ENCODE measurements at regions not wholly inside any gene's neighbourhood (a gene's known extent, or its start where the extent isn't known, plus 50 kb on each side); places are given as distances from the start of the nearest gene placed in this dataset.
"Not testable (repeated sequence)": the region's sequence is repeated elsewhere in the genome, so short reads cannot be mapped to it uniquely, and the experiment has no call there.

DNA sequence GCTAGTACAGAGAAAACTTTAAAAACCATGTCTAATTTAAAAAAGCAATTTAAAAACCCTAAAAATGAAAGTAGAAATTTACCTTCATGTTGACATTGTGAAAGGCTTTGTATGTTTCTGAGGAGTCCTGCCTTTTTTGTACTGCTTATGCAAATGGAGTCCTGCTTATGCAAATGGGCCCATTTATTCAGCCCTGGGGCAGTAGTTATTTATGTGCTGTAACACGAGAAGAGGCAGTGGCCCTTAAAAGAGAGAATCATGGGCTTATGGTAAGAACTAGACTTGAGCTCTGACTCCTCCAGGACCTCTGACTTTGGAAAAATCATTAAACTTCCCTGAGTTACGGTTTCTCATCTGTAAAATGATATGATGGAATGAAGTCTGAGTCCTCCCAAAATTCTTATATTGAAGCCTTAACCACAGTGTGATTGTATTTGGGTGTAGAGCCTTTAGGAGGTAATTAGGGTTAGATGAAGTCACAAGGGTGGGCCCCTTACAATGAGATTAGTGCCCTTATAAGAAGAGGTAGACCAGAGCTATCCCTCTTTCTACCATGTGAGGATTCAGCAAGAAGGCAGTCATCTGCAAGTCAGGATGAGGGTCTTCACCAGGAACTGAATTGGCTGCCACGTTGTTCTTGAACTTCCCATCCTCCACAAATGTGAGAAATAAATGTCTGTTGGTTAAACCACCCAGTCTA, 447.8 kb upstream of the CD180 start:
- H3K27ac ChIP-seq, result peak overlapping the region in 1 of 21 experiments; percentile 7
- no peak overlapping the region for H3K4me3 ChIP-seq

DNA sequence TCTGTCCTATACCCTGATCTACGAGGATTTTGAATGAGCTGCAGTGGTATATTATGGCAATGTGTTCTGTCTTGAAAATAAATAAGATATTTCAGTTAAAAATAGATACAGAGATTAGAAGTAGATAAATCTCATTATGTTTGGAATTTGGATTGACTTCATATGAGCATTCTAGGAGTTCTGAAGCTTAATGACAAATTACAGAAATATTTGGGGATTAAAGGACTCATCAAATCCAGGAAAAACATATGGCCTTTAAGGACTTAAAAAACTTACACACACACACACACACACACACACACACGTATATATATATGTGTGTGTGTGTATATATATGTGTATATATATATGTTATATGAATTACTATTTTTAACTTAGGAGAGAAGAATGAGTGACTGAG, 446.9 kb upstream of the CD180 start:
- Histone ChIP-seq H3K27ac (peak overlapping the region in 1 of 21 experiments; percentile 43), H3K4me3 (no peak overlapping the region)

DNA sequence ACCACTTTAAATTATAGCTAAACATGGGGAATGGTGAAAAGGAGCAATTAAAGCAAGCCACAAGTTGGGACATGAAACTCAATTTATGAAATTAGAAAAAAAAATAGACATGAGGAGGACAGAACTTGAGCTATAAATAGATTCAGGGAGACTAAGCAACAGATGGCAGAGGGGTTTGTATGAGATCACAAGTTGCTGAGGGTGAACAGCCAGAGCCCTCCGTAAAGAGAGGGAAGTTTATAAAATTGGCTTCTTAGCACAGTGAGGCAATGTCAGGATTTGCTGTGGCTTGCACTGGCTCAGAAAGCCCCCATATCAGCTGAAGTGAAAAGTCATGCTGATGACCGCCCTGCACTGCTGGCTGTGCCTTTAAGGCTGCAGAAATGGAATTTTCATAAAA, 443.4 kb upstream of the CD180 start:
- Histone ChIP-seq H3K4me3 (no peak overlapping the region), H3K27ac (peak overlapping the region in 7 of 21 experiments; percentile 6 to 71 (median 37))

DNA sequence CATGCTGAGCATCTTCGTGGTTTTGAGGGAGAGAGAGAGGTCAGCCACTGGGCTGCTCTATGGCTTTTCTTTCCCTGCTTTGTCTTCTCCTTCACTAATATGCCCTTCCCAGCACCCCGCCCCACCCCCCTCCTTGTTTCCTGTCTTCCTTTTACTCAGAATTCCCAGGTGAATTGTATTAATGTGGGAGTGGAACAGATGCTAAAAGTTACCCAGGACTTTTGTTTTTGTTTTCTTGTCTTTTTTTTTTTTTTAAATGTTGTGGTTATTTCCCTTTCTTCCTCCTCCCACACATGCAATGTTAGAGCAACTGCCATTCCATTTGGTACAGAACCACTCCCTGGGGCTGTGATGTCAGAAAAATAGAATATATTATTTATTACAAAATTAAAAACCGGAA, 442.7 kb upstream of the CD180 start:
- Histone ChIP-seq H3K4me3 (no peak overlapping the region), H3K27ac (peak overlapping the region in 5 of 21 experiments; percentile 37 to 71 (median 59))

DNA sequence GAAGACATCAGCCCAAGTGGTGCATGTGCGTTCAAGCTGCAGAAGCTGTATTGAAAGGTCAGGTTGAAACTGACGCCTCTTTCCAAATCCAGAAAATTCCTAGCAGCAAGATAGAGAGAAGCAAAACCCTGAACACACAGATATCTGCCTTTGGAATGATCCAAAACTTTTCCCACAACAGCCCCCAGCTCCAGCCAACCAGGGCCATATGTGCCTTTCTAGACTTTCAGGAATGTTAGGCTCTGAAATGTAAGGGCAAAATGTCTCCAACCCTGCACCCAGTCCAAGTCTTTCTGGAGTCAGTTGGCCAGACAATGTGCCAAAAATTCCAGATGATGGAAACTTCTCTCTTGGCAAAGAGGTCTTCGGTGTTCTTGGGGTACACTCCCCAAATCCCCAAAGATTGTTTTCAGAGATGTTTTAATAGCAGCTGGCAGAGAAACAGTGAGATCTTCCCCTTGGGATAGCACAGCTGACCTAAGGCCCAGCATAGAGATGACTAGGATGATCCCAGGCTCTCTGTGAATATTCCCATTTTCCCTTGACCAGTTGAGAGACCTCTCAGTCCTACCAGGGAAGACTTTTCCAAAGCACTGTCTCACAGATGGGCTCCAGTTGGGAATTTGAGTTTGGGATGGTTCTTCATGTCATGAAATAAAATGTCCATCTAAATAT, 440.4 kb upstream of the CD180 start:
- H3K27ac ChIP-seq, result no peak overlapping the region

DNA sequence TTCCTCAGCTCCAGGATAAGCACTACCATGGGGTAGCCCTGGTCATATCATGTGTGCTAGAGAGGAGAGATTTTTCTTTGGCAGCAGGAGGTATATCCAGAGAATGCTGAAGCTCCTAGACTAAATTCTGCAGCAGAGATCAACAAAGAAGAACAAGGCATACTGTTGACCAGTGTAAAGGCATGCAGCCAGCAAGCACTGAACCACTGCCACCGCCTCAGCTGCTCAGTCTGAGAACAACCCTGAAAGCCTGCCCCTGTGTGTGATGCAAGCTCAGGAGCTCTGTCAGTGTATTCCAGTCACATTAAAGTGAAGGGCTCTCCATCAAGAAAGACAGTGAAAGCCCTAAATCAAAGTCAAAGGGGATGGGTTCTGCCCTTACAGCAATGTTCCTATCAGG, 439.5 kb upstream of the CD180 start:
- no peak overlapping the region for H3K4me3 ChIP-seq
- H3K27ac ChIP-seq, result no peak overlapping the region

More for the DNA sequence above, 440.4 kb upstream of the CD180 start:
- H3K4me3 ChIP-seq, result no peak overlapping the region

DNA sequence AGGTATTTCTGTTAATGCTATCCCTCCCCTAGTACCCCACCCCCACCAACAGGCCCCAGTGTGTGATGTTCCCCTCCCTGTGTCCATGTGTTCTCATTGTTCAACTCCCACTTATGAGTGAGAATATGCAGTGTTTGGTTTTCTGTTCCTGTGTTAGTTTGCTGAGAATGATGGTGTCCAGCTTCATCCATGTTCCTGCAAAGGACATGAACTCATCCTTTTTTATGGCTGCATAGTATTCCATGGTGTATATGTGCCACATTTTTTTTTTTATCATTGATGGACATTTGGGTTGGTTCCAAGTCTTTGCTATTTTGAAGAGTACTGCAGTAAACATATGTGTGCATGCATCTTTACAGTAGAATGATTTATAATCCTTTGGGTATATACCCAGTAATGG, 430.5 kb upstream of the CD180 start:
- not testable (repeated sequence) for H3K4me3 ChIP-seq, H3K27ac ChIP-seq

DNA sequence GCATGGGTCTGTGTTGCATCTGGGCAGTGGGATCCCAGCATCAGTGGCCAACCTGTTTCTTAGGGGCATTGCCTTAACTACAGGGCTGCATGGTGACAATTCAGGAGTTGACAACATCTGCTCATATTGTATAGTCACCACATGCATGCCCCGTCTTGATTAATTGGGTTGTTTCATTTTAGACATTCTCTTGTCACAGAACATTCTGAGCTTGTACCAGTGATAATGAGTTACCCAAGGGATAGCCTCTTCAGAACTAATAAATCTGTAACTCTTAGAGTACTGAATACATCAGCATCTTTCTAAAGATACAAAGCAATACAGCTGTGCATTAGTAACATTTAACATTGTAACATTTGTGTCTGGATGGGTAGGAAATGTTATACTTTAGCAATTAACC, 426.5 kb upstream of the CD180 start:
- H3K27ac ChIP-seq, result no peak overlapping the region
- H3K4me3 ChIP-seq, result no peak overlapping the region

DNA sequence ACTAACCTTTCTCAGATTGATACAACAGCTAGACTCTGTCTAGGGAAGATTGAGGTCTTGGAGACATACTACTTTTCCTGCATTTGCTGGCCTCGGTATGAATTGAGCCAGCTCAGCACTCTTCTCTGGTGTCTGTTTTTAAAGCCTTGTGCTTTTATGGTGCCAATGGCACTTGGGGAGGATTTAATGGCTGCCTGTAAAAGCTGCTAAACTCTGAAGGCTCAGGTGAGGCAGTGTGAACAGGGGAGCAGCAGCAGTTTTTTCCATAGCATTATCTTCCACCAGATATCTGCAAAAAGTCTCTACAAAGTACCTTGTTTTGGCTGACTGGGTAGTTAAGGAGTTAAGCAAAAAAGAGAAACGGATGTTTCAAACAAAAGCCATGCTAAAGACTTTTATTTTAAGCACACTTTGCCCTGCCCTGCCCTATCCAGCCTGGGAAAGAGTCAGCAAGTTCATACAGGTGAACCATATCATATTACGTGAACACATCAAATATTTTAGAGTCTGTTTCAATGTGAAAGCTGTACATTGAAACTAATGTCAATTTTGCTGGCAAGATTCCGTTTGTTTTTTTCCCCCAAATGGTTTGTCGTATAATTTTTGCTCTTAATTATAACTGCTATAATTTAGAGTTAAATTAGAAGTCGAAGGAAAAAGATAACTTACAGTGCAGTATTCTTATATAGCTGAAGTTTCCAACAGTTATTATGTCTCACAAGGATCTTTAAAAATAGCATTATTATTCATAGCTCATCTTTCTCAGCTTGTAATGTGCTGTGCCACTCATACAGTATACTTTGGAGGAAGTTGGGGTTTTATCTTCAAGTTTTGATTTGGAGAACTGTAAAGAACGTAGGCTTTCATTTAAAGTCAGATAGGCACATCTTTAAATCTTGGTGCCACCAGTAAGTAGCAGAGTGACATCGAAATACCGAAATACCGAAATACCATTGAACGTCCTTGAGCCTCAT, 424.1 kb upstream of the CD180 start:
- no peak overlapping the region for H3K27ac ChIP-seq

DNA sequence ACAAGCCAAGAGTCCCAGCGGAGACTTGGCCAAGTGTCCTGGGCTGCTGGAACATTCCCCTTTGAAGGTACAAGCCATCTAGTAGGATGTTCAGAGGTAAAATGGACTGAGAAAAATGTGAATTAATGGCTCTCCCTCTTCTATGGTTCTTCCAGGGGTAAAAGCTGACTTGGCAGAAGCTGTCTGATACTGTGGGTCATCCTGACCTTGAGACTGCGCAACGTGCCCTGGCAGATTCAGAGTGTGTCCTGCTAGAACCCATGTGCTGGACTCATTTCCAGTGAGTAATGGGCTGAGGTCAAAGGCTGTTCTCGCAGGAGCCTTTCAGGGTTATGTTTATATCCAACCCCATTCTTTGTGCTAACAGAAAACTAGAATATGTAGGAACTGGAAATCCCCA, 423.0 kb upstream of the CD180 start:
- no peak overlapping the region for H3K27ac ChIP-seq
- no peak overlapping the region for H3K4me3 ChIP-seq

More for the DNA sequence above, 424.1 kb upstream of the CD180 start:
- no peak overlapping the region for H3K4me3 ChIP-seq

DNA sequence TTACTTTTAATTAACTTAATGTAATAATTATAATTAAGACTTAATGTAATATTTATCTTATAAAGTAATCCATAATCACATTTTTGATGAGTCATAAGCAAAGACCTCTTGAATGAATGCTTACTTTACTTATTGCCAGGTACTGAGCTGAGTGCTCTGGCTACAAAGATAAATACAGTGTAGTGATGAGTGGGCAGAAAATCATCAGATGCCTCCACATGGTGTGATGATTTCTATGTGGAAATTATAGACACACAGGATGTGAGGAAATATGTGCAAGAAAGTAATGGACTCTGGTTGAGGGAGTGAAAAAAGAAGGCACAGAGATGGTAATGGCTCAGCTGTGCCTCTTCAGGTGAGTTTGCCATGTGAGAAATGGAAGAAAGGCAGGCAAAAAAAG, 422.6 kb upstream of the CD180 start:
- Histone ChIP-seq H3K27ac (no peak overlapping the region), H3K4me3 (no peak overlapping the region)

DNA sequence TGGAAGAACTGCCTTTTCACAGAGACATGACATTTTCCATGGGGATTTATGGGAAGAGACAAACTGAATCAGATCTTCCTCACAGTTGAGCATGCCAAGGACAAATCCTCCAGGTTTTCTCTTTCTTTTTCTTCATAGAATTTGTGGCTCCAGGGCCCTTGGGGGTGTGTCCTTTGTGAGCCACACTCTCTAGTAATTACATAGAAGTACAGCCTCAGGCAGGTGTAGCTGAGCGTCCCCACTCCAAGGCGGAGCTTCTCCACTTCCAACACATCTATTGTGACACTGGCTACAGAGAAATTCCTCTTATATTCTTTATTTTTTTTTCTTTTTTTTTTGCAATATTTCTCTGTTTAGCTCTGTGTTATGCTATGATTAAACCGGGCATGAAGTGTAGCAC, 420.5 kb upstream of the CD180 start:
- Histone ChIP-seq H3K4me3 (no peak overlapping the region), H3K27ac (no peak overlapping the region)

DNA sequence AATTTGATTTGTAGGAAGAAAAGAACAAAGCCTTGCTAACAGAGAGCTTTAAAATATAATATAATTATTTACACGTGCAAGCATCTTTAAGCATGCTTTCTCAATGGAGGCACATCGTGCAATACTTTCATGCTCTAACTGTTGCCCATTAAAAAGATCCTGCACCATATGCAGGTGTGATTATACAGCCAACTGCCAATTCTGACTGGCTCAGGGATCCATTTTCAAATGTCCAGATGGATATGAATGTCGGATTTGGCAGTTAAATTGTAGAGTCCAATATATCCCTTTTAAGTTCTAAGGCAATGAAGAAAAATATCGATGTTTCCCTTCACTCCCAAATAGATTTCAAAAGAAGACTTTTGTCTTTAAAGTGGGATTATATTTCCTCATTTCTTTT, 416.4 kb upstream of the CD180 start:
- Histone ChIP-seq H3K4me3 (no peak overlapping the region), H3K27ac (no peak overlapping the region)

DNA sequence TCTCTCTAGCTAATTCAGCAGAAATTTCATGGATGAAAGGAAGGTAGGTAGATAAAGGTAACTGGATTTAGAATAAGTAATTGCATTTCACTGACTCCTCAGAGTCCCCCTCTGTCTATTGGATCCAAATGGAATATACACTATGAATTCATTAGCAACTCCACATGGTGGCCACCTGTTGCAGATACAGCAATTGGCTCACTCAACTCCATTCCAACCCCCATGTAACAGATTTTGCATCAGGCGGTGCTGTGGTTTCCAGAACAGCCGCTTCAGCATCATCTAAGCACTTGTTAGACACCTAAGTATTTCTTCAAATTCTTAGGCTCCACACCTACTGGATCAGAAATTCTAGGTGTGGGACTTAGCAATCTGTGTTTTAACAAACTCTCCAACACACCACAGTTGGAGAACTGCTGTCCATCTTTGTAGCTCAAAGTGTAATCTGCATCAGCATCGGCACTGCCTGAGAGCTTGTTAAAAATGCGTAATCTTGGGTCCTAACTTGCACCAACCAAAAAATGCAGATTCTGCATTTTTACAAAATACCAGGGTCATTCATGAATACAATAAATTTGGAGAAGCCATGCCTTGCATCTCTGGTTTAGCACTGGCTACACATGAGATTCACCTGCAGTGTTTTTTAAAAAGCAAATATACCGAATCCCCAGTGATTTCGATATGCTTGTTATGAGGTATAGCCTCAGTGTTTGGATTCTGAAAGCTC, 413.8 kb upstream of the CD180 start:
- Histone ChIP-seq H3K27ac (no peak overlapping the region), H3K4me3 (no peak overlapping the region)

DNA sequence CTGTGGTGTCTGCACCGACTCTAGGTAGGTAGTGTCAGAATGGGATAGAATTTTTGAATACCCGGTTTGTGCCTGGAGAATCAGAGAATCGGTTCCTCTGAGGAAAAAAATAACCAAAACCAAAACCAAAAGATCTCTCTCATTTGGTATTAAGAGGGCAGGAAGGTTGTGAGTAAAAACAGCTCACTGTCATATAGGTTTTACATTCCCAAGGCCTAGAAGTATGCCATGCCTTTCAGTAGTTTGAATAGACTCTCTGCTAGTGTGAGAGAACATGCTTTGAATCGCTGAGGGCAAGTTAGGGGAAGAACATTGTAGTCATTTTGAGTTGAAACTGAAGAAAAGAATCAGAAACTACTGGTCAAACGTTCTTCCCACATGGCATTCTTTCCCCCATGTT, 411.4 kb upstream of the CD180 start:
- H3K4me3 ChIP-seq, result no peak overlapping the region
- H3K27ac ChIP-seq, result no peak overlapping the region

DNA sequence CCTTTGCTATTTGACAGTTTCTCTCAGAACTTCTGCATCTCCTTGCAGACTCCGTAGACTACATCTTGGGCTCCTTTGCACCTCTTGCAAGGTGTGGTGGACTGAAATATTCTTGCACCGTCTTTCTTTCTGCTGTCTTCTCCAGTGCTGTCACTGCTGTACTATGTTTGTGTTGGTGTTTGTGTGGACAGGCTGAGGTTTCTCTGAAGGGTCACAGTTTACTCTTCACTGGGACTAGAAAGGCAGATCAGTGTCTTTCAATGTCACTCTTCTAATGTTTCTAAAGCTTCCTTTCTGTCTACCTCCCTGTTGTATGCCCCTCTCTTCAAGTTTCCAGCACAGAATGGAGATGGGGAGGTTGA, 410.0 kb upstream of the CD180 start:
- H3K4me3 ChIP-seq, result no peak overlapping the region
- H3K27ac ChIP-seq, result no peak overlapping the region

DNA sequence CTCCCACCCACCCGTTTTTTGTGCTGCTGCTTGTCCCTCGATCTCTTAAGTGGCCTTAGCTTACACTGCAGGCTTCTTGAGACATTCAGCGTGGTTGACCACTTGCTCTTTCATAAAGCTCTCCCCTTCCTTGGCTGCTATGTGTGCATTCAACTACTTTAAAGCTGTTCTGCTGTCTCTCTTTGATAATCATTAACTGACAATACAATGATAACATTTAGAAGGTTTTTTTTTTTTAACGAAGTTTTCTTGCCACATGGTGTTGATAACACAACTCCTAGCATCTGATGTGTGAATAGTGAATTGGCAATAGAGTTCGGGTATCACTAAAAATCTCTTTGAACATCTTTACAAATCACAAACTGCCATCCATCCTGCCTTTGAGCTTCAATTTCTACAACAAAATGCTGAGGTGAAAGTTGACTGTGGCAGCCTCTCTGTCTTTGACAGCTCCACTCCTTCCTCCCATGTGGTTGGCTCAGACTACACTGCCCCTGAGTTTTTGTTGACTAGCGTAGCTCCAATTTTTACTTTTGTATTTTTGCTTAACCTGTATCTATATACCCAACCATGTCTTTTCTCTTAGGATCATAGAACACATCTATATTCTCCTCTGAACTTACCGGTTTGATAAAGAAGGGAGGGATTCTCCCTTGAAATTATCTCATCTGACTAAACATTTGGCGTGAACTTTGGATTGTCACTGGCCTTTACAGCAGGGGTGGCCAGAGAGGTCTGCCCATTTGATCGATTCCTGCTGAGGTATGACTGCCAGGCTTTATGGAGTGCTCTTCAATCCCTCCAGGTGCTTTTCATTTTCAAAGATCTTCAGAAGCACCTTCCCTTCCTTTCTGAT, 409.4 kb upstream of the CD180 start:
- H3K4me3 ChIP-seq, result no peak overlapping the region
- no peak overlapping the region for H3K27ac ChIP-seq

DNA sequence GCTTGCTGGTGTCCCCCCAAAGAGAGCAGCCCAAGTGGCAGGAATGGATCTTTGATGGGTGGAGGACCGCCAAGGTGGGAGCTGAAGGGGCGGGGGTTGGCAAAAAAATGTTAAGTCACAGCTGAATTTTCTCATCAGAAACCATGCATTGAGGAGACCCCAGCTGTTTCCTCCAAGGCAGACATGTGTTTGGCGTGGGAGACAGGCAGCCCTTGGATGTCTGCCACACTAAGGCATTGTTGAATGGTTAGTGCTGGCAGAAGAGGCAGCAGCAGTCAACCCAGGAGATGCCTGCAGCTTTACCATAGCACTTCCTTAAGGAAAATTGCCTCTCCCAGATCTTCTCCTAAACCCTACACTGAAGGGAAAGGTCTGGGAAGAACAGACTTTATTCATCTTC, 394.9 kb upstream of the CD180 start:
- Histone ChIP-seq H3K27ac (no peak overlapping the region), H3K4me3 (no peak overlapping the region)

DNA sequence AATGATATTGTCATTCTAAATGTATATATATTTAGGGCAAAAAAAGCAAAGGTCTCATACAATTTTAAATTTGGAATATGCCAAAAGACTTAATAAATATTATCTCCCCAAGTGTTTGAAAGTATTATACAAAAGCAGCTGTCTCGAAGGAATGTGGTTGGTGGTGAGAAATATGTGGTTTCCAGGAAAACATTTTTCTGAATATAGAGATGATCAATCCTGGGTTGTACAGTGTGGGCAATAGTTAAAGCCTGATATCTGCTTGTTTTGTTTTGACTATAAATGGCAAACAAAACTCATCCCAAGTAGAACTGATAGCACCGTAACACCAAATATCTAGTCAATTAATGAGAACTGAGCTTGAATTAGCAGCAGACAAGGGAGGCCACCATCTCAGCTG, 391.8 kb upstream of the CD180 start:
- Histone ChIP-seq H3K27ac (no peak overlapping the region), H3K4me3 (no peak overlapping the region)

All from skin epidermis (tissue), 12 donors.